ENCODE measurements at regions not wholly inside any gene's neighbourhood (a gene's known extent, or its start where the extent isn't known, plus 50 kb on each side); places are given as distances from the start of the nearest gene placed in this dataset.

- Histone ChIP-seq H2AFZ (ENCODE audit: insufficient read depth, low read depth, low read length, poor library complexity, severe bottlenecking) (no peak overlapping the region), H3K9me3 (replicated peaks in 1 of 2; ENCODE audit: control insufficient read depth in 1 of 2, insufficient read depth in 1 of 2, low read length in 2 of 2) (peaks cover 0 to 4% of the 10 kb centered on the region in 2 donors), H3K4me2 (replicated peaks; ENCODE audit: extremely low read depth, low read length, poor library complexity, severe bottlenecking) (no peak overlapping the region), H3K4me1 (ENCODE audit: control insufficient read depth in 1 of 2, insufficient read depth in 2 of 2, low read length in 2 of 2) (no peaks in the 10 kb centered on the region), H3K27ac (ENCODE audit: low read depth in 1 of 2, low read length in 2 of 2) (no peak overlapping the region), H3K27me3 (ENCODE audit: control insufficient read depth in 2 of 2, insufficient read depth in 2 of 2, low read length in 2 of 2) (no peaks in the 10 kb centered on the region), H3K79me2 (ENCODE audit: insufficient read depth, low read length) (no peaks in the 10 kb centered on the region), H3K9ac (ENCODE audit: insufficient read depth, low read length, poor library complexity, severe bottlenecking) (no peak overlapping the region), H3K4me3 (replicated peaks in 1 of 3; ENCODE audit: low read depth in 2 of 3, low read length in 3 of 3) (no peak overlapping the region), H4K20me1 (ENCODE audit: insufficient read depth, low read length) (no peaks in the 10 kb centered on the region), H3K36me3 (replicated peaks in 1 of 2; ENCODE audit: control insufficient read depth in 1 of 2, insufficient read depth in 2 of 2, low read length in 2 of 2) (no peaks in the 10 kb centered on the region)
- Mint-ChIP-seq H3K36me3 (no peaks in the 10 kb centered on the region), H3K4me3 (no peak overlapping the region), H3K9me3 (peaks cover 5 to 26% (median 16%) of the 10 kb centered on the region in 7 donors), H3K4me1 (no peaks in the 10 kb centered on the region), H3K27ac (no peak overlapping the region), H3K27me3 (ENCODE audit: low read depth in 3 of 3) (peaks cover 2 to 7% (median 2%) of the 10 kb centered on the region in 3 donors)
- TF ChIP-seq CTCF (IDR thresholded peaks at IDR 0.05): no peak
- DNase-seq: no peak
- WGBS (ENCODE audit: insufficient coverage): 81% methylated on average over 2 of the region's 3 CpGs
- intact Hi-C loops (cut with micrococcal nuclease): no loop called here
Measured at GRCh38 chr11:115819014-115819413, 314.8 kb upstream of the CADM1 start.

DNA sequence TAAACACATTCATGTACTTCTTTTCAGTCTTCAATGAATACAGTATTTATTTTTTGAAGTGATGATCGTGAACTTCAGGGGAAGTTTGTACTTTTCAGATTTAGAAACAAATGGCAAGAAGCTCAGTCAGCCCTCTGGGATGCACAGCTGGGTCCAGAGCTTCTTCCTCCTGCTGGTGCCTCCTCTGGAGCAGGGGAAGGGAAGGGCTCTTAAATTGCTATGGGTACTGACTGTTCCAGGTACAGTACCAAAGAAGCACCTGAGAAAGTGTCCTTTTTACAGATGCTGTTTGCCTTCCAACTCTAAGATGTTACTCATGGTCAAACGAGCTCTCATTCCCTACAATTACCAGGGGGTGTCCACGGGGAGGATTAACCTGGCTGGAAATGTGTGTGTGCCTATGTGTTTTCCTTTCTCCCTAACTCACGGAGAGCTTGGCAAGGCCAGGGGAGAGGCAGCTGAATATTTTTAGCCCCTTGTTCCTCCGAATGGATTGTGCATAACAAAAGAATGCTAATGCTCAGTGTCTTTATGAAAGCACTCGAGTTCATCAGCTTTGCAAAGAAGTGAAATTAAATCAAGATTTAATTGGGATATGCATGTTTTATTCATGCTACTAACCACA is 313.7 kb upstream of the CADM1 start:
- Histone ChIP-seq H3K4me1 (ENCODE audit: control insufficient read depth in 1 of 2, insufficient read depth in 2 of 2, low read length in 2 of 2) (no peaks in the 10 kb centered on the region), H4K20me1 (ENCODE audit: insufficient read depth, low read length) (no peaks in the 10 kb centered on the region), H3K27ac (ENCODE audit: low read depth in 1 of 2, low read length in 2 of 2) (no peak overlapping the region), H3K27me3 (ENCODE audit: control insufficient read depth in 2 of 2, insufficient read depth in 2 of 2, low read length in 2 of 2) (no peaks in the 10 kb centered on the region), H3K9me3 (replicated peaks in 1 of 2; ENCODE audit: control insufficient read depth in 1 of 2, insufficient read depth in 1 of 2, low read length in 2 of 2) (peaks cover 0 to 5% of the 10 kb centered on the region in 2 donors), H3K36me3 (replicated peaks in 1 of 2; ENCODE audit: control insufficient read depth in 1 of 2, insufficient read depth in 2 of 2, low read length in 2 of 2) (no peaks in the 10 kb centered on the region), H3K4me3 (replicated peaks in 1 of 3; ENCODE audit: low read depth in 2 of 3, low read length in 3 of 3) (no peak overlapping the region), H2AFZ (ENCODE audit: insufficient read depth, low read depth, low read length, poor library complexity, severe bottlenecking) (no peak overlapping the region), H3K79me2 (ENCODE audit: insufficient read depth, low read length) (no peaks in the 10 kb centered on the region), H3K4me2 (replicated peaks; ENCODE audit: extremely low read depth, low read length, poor library complexity, severe bottlenecking) (no peak overlapping the region), H3K9ac (ENCODE audit: insufficient read depth, low read length, poor library complexity, severe bottlenecking) (no peak overlapping the region)
- Mint-ChIP-seq H3K4me3 (no peak overlapping the region), H3K4me1 (no peaks in the 10 kb centered on the region), H3K36me3 (no peaks in the 10 kb centered on the region), H3K27me3 (ENCODE audit: low read depth in 3 of 3) (peaks cover 2 to 7% (median 3%) of the 10 kb centered on the region in 3 donors), H3K9me3 (peaks cover 11 to 26% (median 17%) of the 10 kb centered on the region in 7 donors), H3K27ac (no peak overlapping the region)
- DNase-seq: no peak
- no peak for TF ChIP-seq CTCF (IDR thresholded peaks at IDR 0.05)
- WGBS (ENCODE audit: insufficient coverage): 58% methylated on average over 2 of the region's 6 CpGs
- intact Hi-C loops (cut with micrococcal nuclease): no loop called here

Data from CD14-positive monocyte (primary cell).